MCF 10A (cell line): ENCODE measurements at regions not wholly inside any gene's neighbourhood (a gene's known extent, or its start where the extent isn't known, plus 50 kb on each side); places are given as distances from the start of the nearest gene placed in this dataset.

Experiments
- BruUV-seq: library from RNA; stranded (reverse); fragments of 400-500 nt; replicated peaks from 2 replicates; lab custom pipeline; 2021; lab: Mats Ljungman, UMichigan
- CTCF ChIA-PET: fragments of 300-600 bp; sonication (Branson Sonifier 250); formaldehyde crosslinking; extraction: SDS; loops from one replicate; lab custom pipeline; 2021; ENCODE audit warnings: antibody characterized with exemption, inconsistent platforms; lab: Yijun Ruan, JAX
- POLR2A ChIA-PET: fragments of 300-600, 350-650 bp; sonication (Branson Sonifier 250); formaldehyde crosslinking; extraction: SDS; loops from one replicate; lab custom pipeline; 2020; ENCODE audit warnings: antibody characterized with exemption, inconsistent platforms; lab: Yijun Ruan, JAX
- DNase-seq: peaks from one replicate; pipeline ENCODE4 v3.0.0-alpha.2; 2018; ENCODE audit not compliant: unreplicated experiment
- H3K27ac Mint-ChIP-seq: one replicate; pipeline ENCODE4 v1.8.0; 2022; ENCODE audit warnings: mild to moderate bottlenecking, low read depth, mixed read lengths; ENCODE audit not compliant: unreplicated experiment
- H3K27me3 Mint-ChIP-seq: one replicate; pipeline ENCODE4 v1.8.0; 2022; ENCODE audit warnings: mixed read lengths; ENCODE audit not compliant: insufficient read depth, unreplicated experiment
- H3K36me3 Mint-ChIP-seq: one replicate; pipeline ENCODE4 v1.8.0; 2022; ENCODE audit warnings: mild to moderate bottlenecking, moderate library complexity, mixed read lengths; ENCODE audit not compliant: insufficient read depth, unreplicated experiment
- H3K4me1 Mint-ChIP-seq: one replicate; pipeline ENCODE4 v1.8.0; 2022; ENCODE audit warnings: mixed read lengths; ENCODE audit not compliant: insufficient read depth, unreplicated experiment
- H3K4me3 Mint-ChIP-seq: one replicate; pipeline ENCODE4 v1.8.0; 2022; ENCODE audit warnings: mild to moderate bottlenecking, moderate library complexity, mixed read lengths; ENCODE audit not compliant: unreplicated experiment
- H3K9me3 Mint-ChIP-seq: one replicate; pipeline ENCODE4 v1.8.0; 2022; ENCODE audit warnings: mixed read lengths; ENCODE audit not compliant: unreplicated experiment
- intact Hi-C: fragments of 100-400 bp; cut with micrococcal nuclease; formaldehyde crosslinking; loops from 2 replicates; pipeline ENCODE4 v1.14.1; 2022
- TF ChIP-seq, protein P1 (sequence below): fragments of 200-600 bp; IDR thresholded peaks from one replicate; pipeline ENCODE4 v1.8.0; 2022; ENCODE audit warnings: antibody characterized with exemption, mild to moderate bottlenecking; ENCODE audit not compliant: unreplicated experiment

GRCh38 chr10:132481690-132482089 lies 55.9 kb upstream of the INPP5A start:
- ChIA-PET CTCF (no interaction called here), POLR2A (interaction anchor here (0.7 to 1.0 kb wide), 3 partner anchors 11 to 55 kb away, joined by 3 to 5 read pairs (median 3); no protein-coding TSS in a partner anchor)
- Mint-ChIP-seq H3K4me3 (peak overlapping the region; percentile 59), H3K36me3 (peaks cover 6% of the 10 kb centered on the region), H3K4me1 (peaks cover 27% of the 10 kb centered on the region), H3K9me3 (no peaks in the 10 kb centered on the region), H3K27me3 (no peaks in the 10 kb centered on the region), H3K27ac (peak overlapping the region; percentile 99)
- BruUV-seq = no TSS peak
- DNase-seq = no peak
- TF ChIP-seq, protein P1, sequence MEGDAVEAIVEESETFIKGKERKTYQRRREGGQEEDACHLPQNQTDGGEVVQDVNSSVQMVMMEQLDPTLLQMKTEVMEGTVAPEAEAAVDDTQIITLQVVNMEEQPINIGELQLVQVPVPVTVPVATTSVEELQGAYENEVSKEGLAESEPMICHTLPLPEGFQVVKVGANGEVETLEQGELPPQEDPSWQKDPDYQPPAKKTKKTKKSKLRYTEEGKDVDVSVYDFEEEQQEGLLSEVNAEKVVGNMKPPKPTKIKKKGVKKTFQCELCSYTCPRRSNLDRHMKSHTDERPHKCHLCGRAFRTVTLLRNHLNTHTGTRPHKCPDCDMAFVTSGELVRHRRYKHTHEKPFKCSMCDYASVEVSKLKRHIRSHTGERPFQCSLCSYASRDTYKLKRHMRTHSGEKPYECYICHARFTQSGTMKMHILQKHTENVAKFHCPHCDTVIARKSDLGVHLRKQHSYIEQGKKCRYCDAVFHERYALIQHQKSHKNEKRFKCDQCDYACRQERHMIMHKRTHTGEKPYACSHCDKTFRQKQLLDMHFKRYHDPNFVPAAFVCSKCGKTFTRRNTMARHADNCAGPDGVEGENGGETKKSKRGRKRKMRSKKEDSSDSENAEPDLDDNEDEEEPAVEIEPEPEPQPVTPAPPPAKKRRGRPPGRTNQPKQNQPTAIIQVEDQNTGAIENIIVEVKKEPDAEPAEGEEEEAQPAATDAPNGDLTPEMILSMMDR = no peak
- intact Hi-C loops = no loop called here

DNA sequence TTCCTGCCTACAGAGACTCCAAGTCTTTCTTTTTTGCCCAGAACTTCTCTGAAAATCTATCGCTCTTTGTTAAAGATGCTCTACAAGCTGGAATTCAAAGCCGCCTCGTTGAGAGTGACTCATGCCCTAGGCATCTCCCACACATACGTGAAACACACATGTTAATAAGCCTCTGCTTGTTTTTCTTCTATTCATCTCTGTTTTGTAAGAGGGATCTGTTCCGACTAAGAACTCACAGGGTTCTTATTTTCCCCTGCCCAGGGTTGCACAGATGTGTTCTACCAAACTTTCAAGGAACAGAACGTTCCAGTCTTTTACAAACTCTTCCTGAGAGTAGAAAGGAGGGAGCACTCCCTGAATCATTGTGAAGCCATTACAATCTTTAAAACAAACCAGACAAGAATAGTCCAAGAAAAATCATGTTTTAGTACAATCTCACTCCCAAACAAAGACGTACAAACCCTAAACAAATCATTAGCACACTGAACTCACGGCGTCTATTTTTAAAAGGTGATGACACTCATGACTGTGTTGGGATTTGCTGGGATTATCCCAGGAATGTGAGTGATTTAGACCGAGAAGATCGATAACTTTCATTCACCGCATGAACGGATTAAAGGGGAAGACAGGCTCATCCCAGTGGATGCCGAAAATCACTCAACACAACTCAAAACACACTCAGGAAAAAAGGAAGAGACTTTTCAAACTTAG lies 55.3 kb upstream of the INPP5A start:
- CTCF ChIA-PET = no interaction called here
- BruUV-seq = no TSS peak
- TF ChIP-seq, protein P1 = no peak
- Mint-ChIP-seq H3K4me1 (peaks cover 27% of the 10 kb centered on the region), H3K36me3 (peaks cover 6% of the 10 kb centered on the region), H3K4me3 (peak overlapping the region; percentile 59), H3K27ac (peak overlapping the region; percentile 99), H3K9me3 (no peaks in the 10 kb centered on the region), H3K27me3 (no peaks in the 10 kb centered on the region)
- peak; percentile 73 for DNase-seq
- intact Hi-C loops = no loop called here
- POLR2A ChIA-PET = interaction anchor here (0.7 to 1.0 kb wide), 3 partner anchors 11 to 55 kb away, joined by 3 to 5 read pairs (median 3); no protein-coding TSS in a partner anchor

- DNase-seq = no peak
- TF ChIP-seq, protein P1 = no peak
- intact Hi-C loops = no loop called here
- BruUV-seq = no TSS peak
- POLR2A ChIA-PET = interaction anchor here (0.8 to 1.4 kb wide), 4 partner anchors 24 to 53 kb away, joined by 3 read pairs; no protein-coding TSS in a partner anchor
- Mint-ChIP-seq H3K4me3 (no peak overlapping the region), H3K36me3 (peaks cover 6% of the 10 kb centered on the region), H3K27ac (no peak overlapping the region), H3K27me3 (no peaks in the 10 kb centered on the region), H3K9me3 (no peaks in the 10 kb centered on the region), H3K4me1 (peaks cover 27% of the 10 kb centered on the region)
- CTCF ChIA-PET = interaction anchor here (0.8 kb wide), 1 partner anchor 159 kb away, joined by 3 read pairs; no protein-coding TSS in a partner anchor
Observed at GRCh38 chr10:132483394-132483793, 54.2 kb upstream of the INPP5A start.

DNA sequence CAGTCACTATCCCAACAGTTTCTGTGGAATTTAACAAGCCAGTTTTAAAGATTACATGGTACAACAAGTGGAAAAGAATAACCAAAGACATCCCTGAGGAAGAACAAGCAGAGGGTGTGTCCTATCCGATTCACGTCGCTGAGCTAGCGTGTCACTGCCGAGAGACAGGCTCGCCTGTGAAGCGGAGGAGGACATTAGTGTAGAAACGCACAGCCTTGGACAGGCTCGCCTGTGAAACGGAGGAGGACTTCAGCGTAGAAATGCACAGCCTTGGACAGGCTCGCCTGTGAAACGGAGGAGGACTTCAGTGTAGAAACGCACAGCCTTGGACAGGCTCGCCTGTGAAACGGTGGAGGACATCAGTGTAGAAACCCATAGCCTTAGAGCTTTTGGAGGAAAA lies 52.7 kb upstream of the INPP5A start:
- H3K4me3 Mint-ChIP-seq = no peak overlapping the region
- H3K4me1 Mint-ChIP-seq = peaks cover 31% of the 10 kb centered on the region
- BruUV-seq = no TSS peak
- TF ChIP-seq, protein P1 = no peak
- ChIA-PET CTCF (no interaction called here), POLR2A (no interaction called here)
- no peaks in the 10 kb centered on the region for H3K9me3 Mint-ChIP-seq
- DNase-seq = no peak
- peaks cover 6% of the 10 kb centered on the region for H3K36me3 Mint-ChIP-seq
- H3K27ac Mint-ChIP-seq = no peak overlapping the region
- intact Hi-C loops = no loop called here
- no peaks in the 10 kb centered on the region for H3K27me3 Mint-ChIP-seq
